ENCODE measurements at regions not wholly inside any gene's neighbourhood (a gene's known extent, or its start where the extent isn't known, plus 50 kb on each side); places are given as distances from the start of the nearest gene placed in this dataset.
"Not testable (repeated sequence)": the region's sequence is repeated elsewhere in the genome, so short reads cannot be mapped to it uniquely, and the experiment has no call there.

DNA sequence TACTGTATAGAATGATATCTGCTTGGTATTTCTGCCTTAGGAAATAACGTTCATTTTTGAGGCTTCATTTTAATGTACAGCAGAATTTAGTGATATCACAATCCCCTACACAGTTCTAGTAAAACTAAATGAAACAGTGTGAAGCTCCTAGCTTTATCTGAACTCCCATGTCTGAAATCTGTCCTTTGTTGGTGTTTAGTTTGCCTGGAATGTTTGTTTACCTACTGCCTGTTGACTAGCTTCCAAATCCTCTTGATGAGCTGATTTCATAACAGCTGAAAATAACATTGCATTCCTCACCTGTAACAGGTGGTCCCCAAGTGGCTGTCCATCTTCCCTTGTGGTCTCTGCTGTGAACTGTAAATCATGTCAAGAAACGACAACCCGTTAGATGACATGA is 629.1 kb downstream of the TTLL7 start:
- H3K4me3 ChIP-seq (ENCODE audit: low read length in 3 of 3); DNase-seq; H3K4me1 ChIP-seq (ENCODE audit: control insufficient read depth in 2 of 3, insufficient read depth in 2 of 3, low read depth in 1 of 3, low read length in 3 of 3); H3K36me3 ChIP-seq (ENCODE audit: control insufficient read depth in 2 of 3, insufficient read depth in 3 of 3, low read length in 3 of 3); H3K27me3 ChIP-seq (ENCODE audit: control insufficient read depth, insufficient read depth, low read length); H3K9me3 ChIP-seq (ENCODE audit: control insufficient read depth in 2 of 3, insufficient read depth in 1 of 3, low read length in 3 of 3); intact Hi-C loops (cut with DNase I); H3K9ac ChIP-seq (ENCODE audit: low read length in 3 of 3); H3K27ac ChIP-seq (ENCODE audit: low read depth in 2 of 2, low read length in 2 of 2); FAIRE-seq: not testable (repeated sequence)

DNA sequence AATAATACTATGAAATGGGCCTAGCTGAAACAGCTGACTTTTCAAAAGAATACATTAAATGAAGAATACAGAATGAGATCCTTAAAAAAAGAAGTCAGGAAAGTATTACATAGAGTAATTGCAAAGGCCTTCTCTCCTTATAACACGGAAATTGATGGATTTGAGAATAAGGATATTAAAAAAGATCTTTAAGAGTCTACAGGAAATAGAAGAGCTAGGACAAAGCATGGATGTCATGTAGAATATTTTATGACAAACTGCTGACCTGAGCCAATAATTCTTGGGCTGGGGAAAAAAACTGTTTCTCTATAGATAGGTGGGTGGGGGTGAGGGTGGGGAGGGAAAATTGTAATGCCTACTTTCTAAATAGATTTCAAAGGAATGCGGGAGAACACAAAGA is 633.6 kb downstream of the TTLL7 start:
- H3K27ac ChIP-seq (ENCODE audit: low read depth in 2 of 2, low read length in 2 of 2); H3K4me3 ChIP-seq (ENCODE audit: low read length in 3 of 3); H3K9ac ChIP-seq (ENCODE audit: low read length in 3 of 3); H3K36me3 ChIP-seq (ENCODE audit: control insufficient read depth in 2 of 3, insufficient read depth in 3 of 3, low read length in 3 of 3); DNase-seq; FAIRE-seq; H3K9me3 ChIP-seq (ENCODE audit: control insufficient read depth in 2 of 3, insufficient read depth in 1 of 3, low read length in 3 of 3); H3K4me1 ChIP-seq (ENCODE audit: control insufficient read depth in 2 of 3, insufficient read depth in 2 of 3, low read depth in 1 of 3, low read length in 3 of 3); intact Hi-C loops (cut with DNase I); H3K27me3 ChIP-seq (ENCODE audit: control insufficient read depth, insufficient read depth, low read length): not testable (repeated sequence)

DNA sequence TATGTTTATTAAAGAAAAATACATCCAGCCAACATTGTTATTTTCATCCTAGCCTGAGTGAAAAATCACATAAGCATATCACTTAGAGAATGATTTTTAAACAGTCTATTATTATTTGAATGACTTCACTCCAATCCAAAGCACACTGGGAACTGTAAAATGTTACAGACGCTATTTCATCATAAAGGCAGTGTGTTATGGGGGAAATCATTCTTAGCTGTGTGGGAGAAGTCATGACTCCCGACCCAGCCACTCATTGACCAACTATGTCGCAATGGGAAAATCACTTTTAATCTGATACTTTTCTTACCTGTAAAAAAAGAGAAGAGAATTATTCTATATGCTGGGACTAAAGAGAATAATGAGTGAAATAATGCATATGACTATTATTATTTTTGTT is 653.6 kb downstream of the TTLL7 start:
- intact Hi-C loops (cut with DNase I); H3K9ac ChIP-seq (ENCODE audit: low read length in 3 of 3); H3K4me3 ChIP-seq (ENCODE audit: low read length in 3 of 3); H3K36me3 ChIP-seq (ENCODE audit: control insufficient read depth in 2 of 3, insufficient read depth in 3 of 3, low read length in 3 of 3); DNase-seq; H3K27me3 ChIP-seq (ENCODE audit: control insufficient read depth, insufficient read depth, low read length); H3K4me1 ChIP-seq (ENCODE audit: control insufficient read depth in 2 of 3, insufficient read depth in 2 of 3, low read depth in 1 of 3, low read length in 3 of 3); H3K9me3 ChIP-seq (ENCODE audit: control insufficient read depth in 2 of 3, insufficient read depth in 1 of 3, low read length in 3 of 3); FAIRE-seq; H3K27ac ChIP-seq (ENCODE audit: low read depth in 2 of 2, low read length in 2 of 2): not testable (repeated sequence)

DNA sequence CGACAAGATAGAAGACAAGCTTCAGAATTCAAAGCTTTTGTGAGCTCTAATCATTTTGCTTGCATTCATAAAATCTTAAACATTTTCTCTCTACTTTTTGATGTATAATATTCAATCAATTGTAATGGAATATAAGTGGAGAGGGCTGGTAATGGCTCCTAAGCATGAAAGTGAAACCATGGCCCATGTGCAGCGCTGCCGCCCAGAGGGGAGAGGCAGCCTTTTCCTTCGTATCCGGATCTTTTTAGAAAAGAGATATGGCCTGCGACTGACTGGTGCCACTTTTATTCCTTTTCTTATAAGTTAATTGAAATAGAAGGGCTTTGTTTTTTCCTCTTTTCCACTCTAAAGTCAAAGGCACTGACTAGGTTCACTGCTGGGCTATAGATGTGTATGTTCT is 655.2 kb downstream of the TTLL7 start:
- H3K4me1 ChIP-seq (ENCODE audit: control insufficient read depth in 2 of 3, insufficient read depth in 2 of 3, low read depth in 1 of 3, low read length in 3 of 3); H3K4me3 ChIP-seq (ENCODE audit: low read length in 3 of 3); FAIRE-seq; H3K9ac ChIP-seq (ENCODE audit: low read length in 3 of 3); DNase-seq; H3K9me3 ChIP-seq (ENCODE audit: control insufficient read depth in 2 of 3, insufficient read depth in 1 of 3, low read length in 3 of 3); H3K27me3 ChIP-seq (ENCODE audit: control insufficient read depth, insufficient read depth, low read length); H3K36me3 ChIP-seq (ENCODE audit: control insufficient read depth in 2 of 3, insufficient read depth in 3 of 3, low read length in 3 of 3); intact Hi-C loops (cut with DNase I); H3K27ac ChIP-seq (ENCODE audit: low read depth in 2 of 2, low read length in 2 of 2): not testable (repeated sequence)

DNA sequence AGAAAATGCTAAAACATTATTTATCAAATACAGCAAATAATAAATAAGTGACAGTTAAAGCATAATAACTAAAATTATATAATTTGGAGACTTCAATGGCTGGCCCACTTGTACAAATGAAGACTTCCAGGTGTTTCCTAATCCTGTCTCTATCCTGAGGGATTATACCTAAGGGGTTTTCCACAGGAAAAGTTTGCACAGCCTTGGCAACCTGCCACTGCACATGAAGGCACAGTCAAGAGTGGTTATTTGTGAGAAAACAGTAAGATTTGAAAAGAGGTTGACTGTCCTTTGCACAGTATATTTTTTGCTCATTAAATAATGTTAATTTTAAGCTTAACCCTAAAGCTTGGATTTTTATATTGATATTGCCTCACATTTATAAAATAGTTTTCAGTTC is 655.9 kb downstream of the TTLL7 start:
- H3K27me3 ChIP-seq (ENCODE audit: control insufficient read depth, insufficient read depth, low read length); H3K4me1 ChIP-seq (ENCODE audit: control insufficient read depth in 2 of 3, insufficient read depth in 2 of 3, low read depth in 1 of 3, low read length in 3 of 3); DNase-seq; H3K9ac ChIP-seq (ENCODE audit: low read length in 3 of 3); H3K36me3 ChIP-seq (ENCODE audit: control insufficient read depth in 2 of 3, insufficient read depth in 3 of 3, low read length in 3 of 3); H3K9me3 ChIP-seq (ENCODE audit: control insufficient read depth in 2 of 3, insufficient read depth in 1 of 3, low read length in 3 of 3); H3K4me3 ChIP-seq (ENCODE audit: low read length in 3 of 3); intact Hi-C loops (cut with DNase I); H3K27ac ChIP-seq (ENCODE audit: low read depth in 2 of 2, low read length in 2 of 2): not testable (repeated sequence)
- FAIRE-seq, result peak; percentile 13

DNA sequence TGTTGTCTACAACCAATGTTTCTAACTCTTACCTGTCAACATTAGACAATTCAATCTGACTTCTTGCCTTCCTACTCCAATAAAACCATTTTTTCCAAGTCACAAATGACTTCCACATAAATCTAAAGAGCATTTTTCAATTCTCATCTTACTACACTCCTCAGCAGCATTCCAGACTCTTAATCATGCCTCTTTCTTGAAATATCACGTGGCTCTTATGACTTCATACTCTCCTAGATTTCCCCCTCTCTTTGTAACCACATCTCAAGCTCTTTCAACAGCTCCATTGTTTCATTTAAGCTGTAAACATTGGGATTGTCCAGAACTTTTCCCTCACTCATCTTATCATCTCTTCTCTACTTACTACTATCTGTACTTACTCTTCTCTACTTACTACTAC is 666.6 kb downstream of the TTLL7 start:
- H3K36me3 ChIP-seq (ENCODE audit: control insufficient read depth in 2 of 3, insufficient read depth in 3 of 3, low read length in 3 of 3); H3K9ac ChIP-seq (ENCODE audit: low read length in 3 of 3); H3K27me3 ChIP-seq (ENCODE audit: control insufficient read depth, insufficient read depth, low read length); FAIRE-seq; H3K9me3 ChIP-seq (ENCODE audit: control insufficient read depth in 2 of 3, insufficient read depth in 1 of 3, low read length in 3 of 3); intact Hi-C loops (cut with DNase I); DNase-seq; H3K4me1 ChIP-seq (ENCODE audit: control insufficient read depth in 2 of 3, insufficient read depth in 2 of 3, low read depth in 1 of 3, low read length in 3 of 3); H3K27ac ChIP-seq (ENCODE audit: low read depth in 2 of 2, low read length in 2 of 2); H3K4me3 ChIP-seq (ENCODE audit: low read length in 3 of 3): not testable (repeated sequence)
